GF-D8 (cell line): ENCODE measurements at regions not wholly inside any gene's neighbourhood (a gene's known extent, or its start where the extent isn't known, plus 50 kb on each side); places are given as distances from the start of the nearest gene placed in this dataset.
"Not testable (repeated sequence)": the region's sequence is repeated elsewhere in the genome, so short reads cannot be mapped to it uniquely, and the experiment has no call there.

Source experiments
- DNase-seq: peaks from one replicate; lab custom pipeline; 2025; lab: John Stamatoyannopoulos, UW

DNA sequence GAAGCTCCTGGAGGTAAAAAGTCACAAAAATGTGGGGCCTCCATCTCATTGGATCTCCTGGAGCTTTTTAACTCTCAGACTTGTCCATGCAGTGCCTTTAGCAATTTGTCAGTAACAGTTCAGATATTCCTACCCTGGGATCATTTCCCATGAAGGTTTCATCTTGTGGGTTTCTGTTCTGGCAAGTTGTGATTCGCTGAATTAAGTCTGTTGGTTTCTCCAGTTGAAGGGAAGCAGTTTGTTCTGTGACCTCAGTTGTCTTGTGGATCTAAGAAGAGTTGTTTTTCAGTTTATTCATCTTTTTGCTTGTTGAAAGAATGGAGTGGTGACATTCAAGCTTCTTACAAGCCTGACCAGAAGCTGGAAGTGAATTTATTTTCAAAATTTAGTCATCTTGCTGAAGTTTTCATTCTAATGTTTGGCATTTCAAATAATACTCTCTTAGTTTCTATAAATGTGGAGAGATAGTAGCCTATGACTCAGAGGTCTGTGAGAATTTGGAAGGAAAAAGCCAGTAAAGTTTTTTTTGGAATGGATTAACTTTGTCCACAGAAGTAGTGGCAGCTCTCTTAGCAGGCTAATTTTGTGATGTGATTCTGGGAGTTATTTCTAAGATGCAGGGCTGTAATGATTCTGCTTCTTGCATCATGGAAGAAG lies 120.1 kb upstream of the CSNK1A1L start:
- DNase-seq, result no peak

DNA sequence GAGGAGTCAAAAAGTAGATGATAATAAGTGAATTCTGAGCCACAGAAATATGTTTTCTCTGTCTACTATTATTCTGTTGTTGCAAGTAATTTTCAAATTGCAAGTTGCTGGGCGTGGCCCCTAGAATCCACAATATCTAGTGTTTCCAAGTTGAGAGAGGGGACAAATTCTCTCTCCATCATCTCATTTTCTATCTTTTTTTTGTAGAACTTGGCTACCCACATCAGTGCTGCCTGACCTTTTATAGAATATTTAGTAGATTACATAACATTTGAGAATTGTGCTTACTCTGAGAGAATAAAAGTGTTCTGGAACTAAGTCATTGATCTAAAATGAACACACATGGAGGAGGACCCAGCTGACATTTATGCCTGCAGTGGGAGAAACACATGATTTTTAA lies 110.9 kb upstream of the CSNK1A1L start:
- no peak for DNase-seq

DNA sequence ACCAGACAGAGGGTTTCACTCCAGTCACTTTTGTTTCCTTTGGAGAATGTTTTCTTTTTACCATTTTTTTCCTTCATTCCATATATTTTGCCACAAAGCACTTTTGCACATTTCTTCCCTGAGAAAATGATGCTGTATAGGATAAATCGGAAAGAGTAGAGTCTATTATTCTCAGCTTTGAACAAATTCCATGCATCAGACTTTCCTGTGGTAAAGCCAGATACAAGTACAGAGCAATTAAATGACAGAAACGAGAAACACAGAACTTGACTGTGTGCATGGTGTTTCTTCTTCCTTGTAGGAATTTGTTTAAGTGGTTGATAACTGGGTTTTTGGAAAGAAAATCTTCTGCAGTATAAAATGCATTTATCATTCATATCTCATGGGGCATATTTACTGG lies 107.4 kb upstream of the CSNK1A1L start:
- DNase-seq, result no peak

DNA sequence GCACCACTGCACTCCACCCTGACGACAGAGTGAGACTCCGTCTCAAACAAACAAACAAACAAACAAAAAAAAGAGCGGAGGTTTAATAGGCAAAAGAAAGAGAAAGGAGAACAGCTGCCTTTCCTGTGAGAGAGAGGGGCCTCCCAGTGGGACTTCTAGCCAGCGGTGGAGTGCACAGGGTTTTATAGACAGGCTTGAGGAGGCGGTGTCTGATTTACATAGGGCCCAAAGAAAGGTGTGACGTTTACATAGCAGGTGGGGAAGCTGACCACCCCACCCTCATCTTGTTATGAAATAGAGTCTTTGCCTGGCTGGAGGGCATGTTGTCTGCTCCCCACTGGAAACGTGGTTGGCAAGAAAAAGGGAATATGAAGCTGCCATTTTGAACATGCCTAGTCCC lies 106.0 kb upstream of the CSNK1A1L start:
- no peak for DNase-seq

DNA sequence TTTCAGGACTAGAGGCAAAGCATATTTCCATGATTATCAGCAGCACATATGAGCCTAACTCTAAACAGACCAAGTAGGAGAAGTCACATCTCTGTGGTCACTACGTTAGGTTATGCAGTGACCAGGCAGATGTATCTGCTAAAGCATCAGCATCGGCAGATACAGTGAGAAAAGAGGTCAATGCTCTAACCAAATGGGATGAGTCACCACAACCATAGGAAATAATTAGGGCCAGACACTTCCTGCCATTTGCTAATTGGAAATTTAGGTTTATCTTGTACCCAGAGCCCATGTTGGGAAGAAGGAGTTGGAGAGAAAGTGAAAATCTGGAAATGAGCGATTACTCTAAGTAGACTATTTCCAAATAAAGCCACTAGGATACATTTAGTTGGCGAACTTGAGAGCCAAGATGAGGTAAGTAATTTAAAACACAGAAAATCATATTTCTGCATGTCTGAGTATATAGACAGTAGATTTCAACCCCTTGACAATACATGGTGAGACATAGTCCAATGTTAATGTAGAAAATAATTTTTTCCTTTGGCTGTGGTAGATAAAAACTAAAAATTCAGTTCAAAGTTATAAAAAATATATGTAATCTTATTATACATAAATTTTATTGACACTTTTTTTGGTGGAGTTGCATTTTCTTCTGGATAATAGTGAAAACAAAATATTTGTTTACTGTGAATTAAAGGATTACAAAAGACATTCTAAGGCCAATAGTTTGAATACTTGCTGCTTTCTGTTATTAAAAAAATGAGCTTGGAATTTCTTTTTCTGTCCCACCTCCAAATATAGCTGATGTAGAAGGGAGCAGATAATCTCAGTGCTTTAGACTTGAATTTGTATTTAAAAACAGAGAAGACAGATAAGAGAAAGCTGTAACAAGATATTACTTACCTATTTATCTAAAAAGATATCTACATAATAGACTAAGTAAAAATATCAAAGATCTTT lies 104.4 kb upstream of the CSNK1A1L start:
- no peak for DNase-seq

DNA sequence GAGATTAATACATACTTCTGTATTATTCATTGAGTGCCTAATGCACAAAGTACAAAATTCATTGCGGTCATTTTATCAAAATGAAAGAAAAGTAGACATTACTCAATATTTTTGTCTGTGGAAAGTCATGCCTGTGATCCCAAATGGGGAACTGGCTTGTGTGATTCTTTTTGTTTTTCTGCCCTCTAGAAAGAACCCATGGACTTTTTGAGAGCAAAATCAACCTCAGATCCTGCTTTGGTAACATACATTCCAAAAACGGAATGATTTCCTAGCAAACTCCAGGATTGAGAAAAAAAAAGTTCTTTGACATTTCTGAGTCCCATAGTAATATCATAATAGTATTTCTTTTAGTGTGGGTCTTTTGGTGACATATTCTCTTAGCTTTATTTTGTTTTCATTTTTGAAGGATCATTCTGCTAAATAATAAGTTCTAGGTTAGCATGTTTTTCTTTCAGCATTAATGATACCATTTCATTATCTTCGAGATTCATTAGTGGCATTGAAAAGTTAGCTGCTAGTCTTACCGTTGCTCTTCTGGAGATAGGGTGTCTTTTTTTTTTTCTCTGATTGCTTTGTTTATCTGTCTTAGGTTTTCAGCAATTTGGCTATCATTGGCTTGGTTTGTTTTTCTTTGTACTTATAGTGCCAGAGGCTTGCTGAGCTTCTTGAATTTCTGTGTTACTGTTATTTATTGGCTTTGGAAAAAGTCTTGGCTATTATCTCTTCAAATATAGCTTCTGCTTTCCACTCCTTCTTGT lies 102.4 kb upstream of the CSNK1A1L start:
- DNase-seq, result no peak

DNA sequence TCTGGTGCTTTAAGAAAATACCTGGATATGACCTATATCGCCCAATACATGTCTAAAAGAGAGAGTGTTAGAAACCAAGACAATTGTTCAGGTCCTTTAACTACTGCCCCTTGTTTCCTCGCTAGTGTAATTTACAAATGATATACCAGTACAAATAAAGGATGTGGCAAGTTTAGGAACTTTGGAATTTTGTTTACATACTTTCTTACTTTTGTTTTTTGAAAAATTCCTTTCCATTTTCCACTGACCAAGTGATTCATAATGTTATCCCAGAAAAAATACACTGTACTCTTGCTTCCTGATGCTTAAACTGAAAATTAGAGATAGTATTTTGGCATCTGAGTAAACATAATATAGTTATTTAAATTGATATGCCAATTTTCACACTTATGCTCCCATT lies 96.8 kb upstream of the CSNK1A1L start:
- no peak for DNase-seq

DNA sequence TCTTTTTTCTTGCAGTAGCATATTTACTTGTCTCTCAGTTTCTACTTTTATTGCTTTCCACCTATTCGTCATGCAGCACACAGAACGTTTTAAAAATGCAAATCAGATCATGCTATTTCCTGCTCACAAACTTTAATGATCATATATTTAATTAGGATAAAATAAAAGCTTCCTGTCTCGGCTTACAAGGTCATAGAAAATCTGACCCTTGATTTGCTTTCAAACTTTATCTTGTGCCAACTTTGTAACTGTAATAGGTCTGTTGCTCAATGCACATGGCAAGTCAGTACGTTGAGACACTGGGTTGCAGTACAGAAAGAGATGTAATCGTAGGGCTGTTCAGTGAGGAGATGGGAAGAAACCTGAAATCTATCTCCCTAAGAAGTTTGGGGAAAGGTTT lies 95.6 kb upstream of the CSNK1A1L start:
- DNase-seq, result no peak

DNA sequence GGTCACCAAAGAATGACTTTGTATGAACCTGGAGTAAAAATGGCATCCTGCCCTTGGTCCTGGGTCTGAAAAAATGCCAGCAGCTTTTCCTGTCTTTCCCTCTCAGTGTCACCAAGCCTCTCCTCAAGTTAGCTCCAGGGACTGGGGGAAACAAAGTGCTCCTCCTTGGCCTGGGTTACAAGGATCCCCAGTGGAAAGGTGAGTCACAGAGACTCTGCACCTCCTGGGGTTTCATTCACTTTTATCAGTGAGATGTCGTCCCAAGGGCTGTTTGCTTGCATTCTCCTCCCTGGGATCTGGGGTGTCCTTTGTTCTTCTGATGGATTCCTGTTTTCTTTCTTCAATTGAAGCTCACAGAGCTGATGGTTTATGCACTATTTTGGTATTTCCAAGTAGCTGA lies 93.2 kb upstream of the CSNK1A1L start:
- no peak for DNase-seq

DNA sequence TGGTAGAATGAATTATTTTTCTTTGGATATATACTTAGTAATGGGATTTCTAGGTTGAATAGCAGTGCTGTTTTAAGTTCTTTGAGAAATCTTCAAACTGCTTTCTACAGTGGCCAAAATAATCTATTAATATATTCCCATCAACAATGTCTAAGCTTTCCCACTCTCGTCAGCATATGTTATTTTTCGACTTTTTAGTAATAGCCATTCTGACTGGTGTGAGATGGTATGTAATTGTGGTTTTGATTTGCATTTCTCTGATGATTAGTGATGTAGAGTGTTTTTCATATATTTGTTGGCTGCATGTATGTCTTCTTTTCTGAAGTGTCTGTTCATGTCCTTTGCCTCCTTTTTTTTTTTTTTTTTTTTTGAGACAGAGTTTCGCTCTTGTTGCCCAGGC lies 90.2 kb upstream of the CSNK1A1L start:
- DNase-seq, result no peak

DNA sequence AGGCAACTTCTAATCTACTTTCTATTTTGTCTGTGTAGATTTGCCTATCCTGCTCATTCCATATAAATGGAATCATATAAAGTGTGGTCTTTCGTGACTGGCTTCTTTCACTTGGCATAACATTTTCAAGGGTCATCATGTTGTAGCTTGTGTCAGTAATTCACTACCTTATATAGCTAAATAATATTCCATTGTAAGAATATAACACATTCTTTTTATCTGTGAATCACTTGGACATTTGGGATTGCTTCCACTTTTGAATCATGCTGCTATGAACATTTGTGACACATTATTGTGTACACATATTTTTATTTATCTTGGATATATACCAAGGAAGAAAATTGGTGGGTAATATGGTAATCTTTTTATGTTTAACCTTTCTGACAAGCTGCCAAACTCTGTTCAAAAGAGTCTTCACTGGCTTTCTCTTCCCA lies 89.0 kb upstream of the CSNK1A1L start:
- no peak for DNase-seq

DNA sequence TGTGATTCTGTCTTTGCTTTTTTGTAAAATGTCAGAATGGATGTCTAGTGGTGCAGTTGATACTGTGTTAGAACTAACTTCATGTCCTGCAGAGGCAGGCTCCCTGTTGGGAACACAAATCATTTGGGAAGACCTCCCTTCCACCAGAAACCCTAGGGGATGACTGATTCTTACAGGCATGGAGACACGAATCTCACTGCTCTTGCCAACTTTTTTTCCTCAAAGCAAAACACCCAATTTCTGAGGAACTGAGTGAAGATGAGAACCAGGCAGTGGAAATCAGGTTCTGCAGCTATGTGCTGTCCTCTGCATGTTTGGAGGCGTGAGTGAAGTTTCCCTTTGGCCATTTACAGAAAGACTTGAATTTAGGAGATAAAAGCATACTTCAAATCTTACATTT lies 87.5 kb upstream of the CSNK1A1L start:
- DNase-seq, result no peak

DNA sequence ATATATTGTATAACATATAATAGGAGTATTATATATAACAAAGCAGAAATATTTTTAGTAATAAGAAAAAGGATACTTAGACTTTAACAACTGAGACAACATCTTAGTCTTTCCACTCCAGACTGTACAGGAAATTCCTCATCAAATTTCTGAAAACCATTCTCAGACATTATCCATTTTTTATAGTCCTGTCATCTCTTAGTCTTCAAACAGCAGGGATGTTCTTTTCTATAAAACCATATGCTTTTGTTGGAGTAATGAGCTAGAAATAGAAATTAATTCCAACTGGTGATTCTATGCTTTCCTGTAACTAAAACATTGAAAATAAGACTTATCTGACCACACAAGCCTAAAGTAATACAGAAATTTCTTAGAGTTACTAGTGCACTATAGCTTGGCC lies 82.2 kb upstream of the CSNK1A1L start:
- DNase-seq, result no peak

DNA sequence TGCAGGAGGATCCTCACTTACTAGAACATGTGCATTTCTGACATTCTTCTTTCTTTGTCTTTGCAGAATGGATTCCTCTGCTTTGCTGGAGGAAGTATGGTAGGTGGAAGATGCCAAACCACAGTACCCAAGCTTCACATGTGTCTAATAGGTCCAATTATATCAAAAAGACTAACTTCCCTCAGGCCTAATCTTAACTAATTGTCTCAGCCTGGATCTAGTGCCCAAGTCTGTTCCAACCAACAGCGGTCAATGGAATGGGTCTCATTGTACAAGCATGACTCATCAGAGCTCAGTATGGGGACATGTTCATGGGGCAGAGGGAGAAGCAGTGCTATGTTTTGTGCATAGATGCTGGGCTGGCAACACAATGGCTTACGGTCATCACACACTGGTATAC lies 81.6 kb upstream of the CSNK1A1L start:
- no peak for DNase-seq

DNA sequence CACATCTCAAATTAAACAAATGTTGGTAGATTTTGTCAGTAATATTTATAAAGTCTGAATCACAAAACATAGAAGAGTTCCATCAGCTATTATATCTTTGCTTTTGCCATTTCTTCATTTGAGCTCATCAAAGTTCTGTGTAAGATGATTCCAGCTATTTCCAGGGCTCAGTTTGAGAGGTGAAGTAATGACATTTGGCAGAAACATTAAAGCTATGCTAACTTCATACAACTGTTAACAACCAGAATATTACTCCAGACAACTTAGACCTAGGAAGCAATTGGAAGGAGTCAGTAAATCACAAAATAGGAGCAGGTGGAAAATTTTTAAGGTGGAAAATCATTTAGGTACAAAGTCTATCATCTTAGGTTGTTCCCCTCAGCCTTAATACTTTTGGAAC lies 76.2 kb upstream of the CSNK1A1L start:
- DNase-seq, result no peak

DNA sequence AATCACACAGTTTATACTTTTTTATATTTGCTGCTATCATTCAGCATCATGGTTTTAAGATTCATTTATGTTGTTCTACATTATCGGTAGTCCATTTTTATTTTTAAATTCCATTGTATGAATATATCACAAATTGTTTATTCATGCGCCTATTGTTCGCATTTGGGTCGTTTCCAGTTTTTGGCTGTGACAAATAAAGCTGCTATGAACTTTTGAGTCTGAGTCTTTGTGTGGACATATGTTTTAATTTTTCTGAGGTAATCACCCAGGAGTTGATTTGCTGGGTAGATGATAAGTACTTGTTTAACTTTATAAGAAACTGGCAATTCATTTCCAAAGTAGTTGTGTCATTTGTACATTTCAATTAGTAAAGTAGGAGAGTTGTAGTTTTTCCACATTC lies 74.2 kb upstream of the CSNK1A1L start:
- DNase-seq, result no peak

DNA sequence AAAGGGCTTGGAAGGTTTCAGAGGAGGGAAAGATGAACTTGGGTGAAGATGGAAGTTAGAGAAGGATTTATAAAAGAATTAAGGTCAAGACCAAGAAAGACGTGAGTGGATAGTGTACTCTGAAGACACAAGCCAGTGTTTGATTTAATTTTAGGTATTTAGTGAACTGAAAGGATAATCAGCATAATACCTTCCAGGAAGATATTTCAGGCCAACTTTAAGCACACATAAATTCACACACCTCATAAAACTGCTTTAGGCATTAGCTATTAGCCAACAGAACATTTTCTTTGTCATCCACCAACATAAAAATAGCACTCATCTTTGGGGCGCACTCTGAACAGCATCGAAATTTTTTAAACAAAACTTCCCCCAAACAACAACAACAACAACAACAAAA lies 71.7 kb upstream of the CSNK1A1L start:
- DNase-seq, result no peak

DNA sequence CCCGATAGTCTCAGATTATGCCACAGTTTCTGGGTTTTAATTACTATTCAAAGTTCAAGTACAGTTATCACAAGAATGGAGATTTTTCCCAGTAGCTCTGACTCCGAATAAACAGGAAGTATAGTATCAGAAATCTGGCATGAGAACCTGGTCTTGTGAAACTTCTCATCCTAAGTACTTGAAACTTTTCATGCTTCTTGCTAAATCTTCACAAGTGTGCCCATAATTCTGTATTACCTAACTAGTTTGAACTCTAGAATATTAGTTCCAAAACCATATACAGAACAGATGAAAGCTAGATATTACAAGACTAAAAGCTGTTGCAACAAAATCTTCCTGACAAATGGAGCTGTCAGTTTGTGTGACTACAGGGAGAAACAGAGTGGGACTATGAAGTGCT lies 70.5 kb upstream of the CSNK1A1L start:
- DNase-seq, result peak; percentile 14

DNA sequence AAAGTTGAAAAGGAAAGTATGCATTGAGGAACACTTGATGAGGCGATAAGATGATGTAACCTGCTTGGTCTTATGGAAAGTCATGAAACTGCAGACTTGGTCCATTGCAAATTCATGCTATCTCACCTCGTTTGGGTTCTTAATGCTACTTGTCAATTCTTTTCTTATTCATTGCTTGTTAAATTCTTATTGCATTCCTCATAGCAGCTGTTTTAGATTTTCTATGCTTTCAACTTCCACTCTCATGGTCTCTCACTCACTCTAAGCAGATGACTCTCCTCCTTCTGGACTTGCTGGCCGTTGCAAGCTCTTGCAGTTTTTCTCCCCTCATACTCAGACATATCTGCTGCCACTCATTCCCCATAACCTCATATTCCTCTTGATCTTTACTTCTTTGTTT lies 67.8 kb upstream of the CSNK1A1L start:
- DNase-seq, result no peak

DNA sequence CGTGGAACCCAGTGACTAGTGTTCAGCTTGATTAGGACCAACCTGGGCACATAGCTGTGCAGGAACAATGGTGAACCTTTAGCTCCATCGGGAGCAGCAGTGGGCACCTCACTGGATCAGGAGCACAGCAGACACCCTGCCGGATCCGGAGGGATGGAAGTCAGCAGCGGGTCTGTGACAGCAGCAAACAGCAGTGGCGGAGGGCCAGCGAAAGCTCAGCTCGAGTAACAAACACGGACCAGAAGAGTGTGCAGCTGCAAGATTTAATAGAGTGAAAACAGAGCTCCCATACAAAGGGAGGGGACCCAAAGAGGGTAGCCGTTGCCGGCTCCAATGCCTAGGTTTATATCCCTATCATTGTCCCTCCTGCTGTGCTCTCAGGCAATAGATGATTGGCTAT lies 66.8 kb upstream of the CSNK1A1L start:
- DNase-seq, result not testable (repeated sequence)

DNA sequence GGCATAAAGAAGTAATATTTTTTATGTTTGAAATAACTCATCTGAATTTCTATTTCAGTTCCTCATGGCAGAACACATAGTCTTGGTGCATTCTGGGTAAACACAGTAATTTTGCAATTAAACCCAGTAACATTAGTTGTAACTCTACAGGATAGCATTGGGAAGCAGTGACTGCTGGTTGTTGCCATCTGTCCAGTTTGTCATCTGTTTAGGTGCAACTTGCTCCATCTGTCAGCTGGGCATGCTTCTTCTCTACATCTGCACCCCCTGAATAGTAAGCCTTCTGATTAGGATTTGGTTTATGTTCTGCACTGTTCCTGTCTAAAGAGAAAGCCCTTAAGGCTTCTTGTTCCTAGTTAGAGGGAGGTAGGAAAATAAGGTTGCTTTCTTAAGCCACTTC lies 63.5 kb upstream of the CSNK1A1L start:
- no peak for DNase-seq

DNA sequence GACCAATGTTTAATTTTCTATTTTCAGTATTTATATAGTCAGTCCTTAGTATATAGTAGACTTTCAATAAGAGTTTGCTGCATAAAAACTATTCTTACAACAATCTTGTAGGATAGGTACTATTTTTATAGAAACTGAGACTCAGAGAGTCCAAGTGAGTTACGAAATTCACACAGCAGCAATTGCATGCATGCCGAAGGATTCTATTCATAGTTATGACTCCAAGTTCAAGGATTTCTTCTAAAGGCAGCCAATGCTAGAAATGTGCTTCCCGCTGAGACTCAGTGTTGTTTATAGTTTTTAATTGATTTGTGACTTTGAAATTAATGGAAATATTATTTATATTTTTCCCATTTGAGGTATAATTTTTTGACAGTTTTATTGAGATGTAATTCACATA lies 62.7 kb upstream of the CSNK1A1L start:
- no peak for DNase-seq

DNA sequence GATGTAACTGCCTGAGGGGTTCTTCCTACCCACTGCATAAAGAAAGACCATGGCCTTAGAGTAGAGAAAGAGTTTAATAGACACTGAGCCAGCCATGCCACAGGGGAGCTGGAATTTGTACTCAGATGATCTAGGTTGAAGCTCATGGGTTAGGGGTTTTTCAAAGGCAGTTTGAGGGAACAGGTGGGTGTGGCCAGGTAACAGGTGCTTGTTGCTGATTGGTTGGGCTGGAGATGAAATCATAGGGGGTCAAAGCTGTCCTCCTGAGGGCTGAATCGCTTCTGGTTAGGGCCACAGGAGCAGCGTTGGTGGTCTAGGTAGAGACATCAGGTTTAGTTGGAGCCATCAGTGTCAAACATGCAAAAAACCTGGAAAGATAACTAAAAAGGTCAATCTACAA lies 59.2 kb upstream of the CSNK1A1L start:
- DNase-seq, result no peak
